GM23338 (cell line): ENCODE measurements at regions not wholly inside any gene's neighbourhood (a gene's known extent, or its start where the extent isn't known, plus 50 kb on each side); places are given as distances from the start of the nearest gene placed in this dataset.
A peak's percentile ranks its signal among the peaks of the same experiment; 100 is the strongest.

Source experiments
- EZH2 ChIP-seq: fragments of 200-600 bp; sonication (generic); IDR thresholded peaks from one replicate; pipeline ENCODE4 v1.8.0; 2017; ENCODE audit warnings: antibody characterized with exemption, mild to moderate bottlenecking, low read depth; ENCODE audit not compliant: unreplicated experiment
- EZH2phosphoT487 ChIP-seq: fragments of 200-600 bp; sonication (generic); IDR thresholded peaks from one replicate; pipeline ENCODE4 v1.8.1; 2018; ENCODE audit warnings: antibody characterized with exemption; ENCODE audit not compliant: unreplicated experiment
- JUNB ChIP-seq: IDR thresholded peaks from one replicate; pipeline ENCODE4 v1.6.1; 2016; ENCODE audit warnings: antibody characterized with exemption; ENCODE audit not compliant: unreplicated experiment
- NANOG ChIP-seq: IDR thresholded peaks from 2 replicates; pipeline ENCODE4 v1.6.1; 2016; ENCODE audit warnings: antibody characterized with exemption, borderline replicate concordance
- POLR2AphosphoS5 ChIP-seq: IDR thresholded peaks from 2 replicates; pipeline ENCODE4 v1.6.1; 2016; ENCODE audit warnings: antibody characterized with exemption, low read depth
- STAT1 ChIP-seq: IDR thresholded peaks from one replicate; pipeline ENCODE4 v1.6.1; 2016; ENCODE audit warnings: antibody characterized with exemption; ENCODE audit not compliant: unreplicated experiment
- ZNF114 ChIP-seq: fragments of 250-450 bp; sonication (Bioruptor Pico); IDR thresholded peaks from 2 replicates; pipeline ENCODE4 v1.5.0; 2020; ENCODE audit warnings: mild to moderate bottlenecking, moderate library complexity
- ZNF331 ChIP-seq: fragments of 250-450 bp; sonication (Bioruptor Pico); IDR thresholded peaks from 2 replicates; pipeline ENCODE4 v1.5.0; 2020; ENCODE audit warnings: low read depth, mild to moderate bottlenecking, moderate library complexity
- TF ChIP-seq, protein P1 (sequence below), 2 experiments: fragments of 200-600 bp in 1 of 2; sonication (generic) in 1 of 2; conservative IDR thresholded peaks; 2 replicates each; pipeline versions ENCODE4 v1.5.1 to v1.6.1; 2016 to 2017; ENCODE audit warnings: antibody characterized with exemption in 2 of 2, low read depth in 2 of 2, mild to moderate bottlenecking in 2 of 2, moderate library complexity in 1 of 2
- TF ChIP-seq, protein P2 (sequence below): IDR thresholded peaks from one replicate; pipeline ENCODE4 v1.6.1; 2018; ENCODE audit warnings: antibody characterized with exemption; ENCODE audit not compliant: unreplicated experiment

DNA sequence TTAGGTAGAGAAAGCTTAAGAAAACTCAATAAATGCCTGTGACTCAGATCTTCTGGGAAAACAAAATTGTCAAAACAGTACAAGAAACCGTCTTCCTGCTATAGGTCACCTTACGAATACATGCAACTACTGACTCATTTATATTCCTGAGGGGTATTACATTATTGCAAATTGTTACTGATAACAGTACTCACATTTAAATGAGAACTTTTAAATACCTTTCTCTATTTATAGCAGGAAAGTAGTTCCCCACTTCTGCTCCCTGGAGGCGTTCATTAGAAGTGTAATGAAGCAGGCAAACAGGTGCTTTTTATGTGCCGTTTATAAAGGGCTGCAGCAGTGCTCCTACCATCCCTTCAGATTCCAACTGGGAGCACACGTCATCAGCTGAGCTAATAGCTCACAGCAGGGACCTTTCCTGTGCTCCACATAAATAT is 65.1 kb upstream of the RPRM start:
- no peak for TF ChIP-seq EZH2
- TF ChIP-seq, protein P1, sequence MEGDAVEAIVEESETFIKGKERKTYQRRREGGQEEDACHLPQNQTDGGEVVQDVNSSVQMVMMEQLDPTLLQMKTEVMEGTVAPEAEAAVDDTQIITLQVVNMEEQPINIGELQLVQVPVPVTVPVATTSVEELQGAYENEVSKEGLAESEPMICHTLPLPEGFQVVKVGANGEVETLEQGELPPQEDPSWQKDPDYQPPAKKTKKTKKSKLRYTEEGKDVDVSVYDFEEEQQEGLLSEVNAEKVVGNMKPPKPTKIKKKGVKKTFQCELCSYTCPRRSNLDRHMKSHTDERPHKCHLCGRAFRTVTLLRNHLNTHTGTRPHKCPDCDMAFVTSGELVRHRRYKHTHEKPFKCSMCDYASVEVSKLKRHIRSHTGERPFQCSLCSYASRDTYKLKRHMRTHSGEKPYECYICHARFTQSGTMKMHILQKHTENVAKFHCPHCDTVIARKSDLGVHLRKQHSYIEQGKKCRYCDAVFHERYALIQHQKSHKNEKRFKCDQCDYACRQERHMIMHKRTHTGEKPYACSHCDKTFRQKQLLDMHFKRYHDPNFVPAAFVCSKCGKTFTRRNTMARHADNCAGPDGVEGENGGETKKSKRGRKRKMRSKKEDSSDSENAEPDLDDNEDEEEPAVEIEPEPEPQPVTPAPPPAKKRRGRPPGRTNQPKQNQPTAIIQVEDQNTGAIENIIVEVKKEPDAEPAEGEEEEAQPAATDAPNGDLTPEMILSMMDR (conservative IDR thresholded peaks at IDR 0.05; ENCODE audit: low read depth in 2 of 2) = no peak
- TF ChIP-seq EZH2phosphoT487 = no peak
- TF ChIP-seq POLR2AphosphoS5 = no peak
- peak; percentile 33; the same call in 1 of the 2 replicates for TF ChIP-seq NANOG
- no peak for TF ChIP-seq JUNB
- TF ChIP-seq, protein P2, sequence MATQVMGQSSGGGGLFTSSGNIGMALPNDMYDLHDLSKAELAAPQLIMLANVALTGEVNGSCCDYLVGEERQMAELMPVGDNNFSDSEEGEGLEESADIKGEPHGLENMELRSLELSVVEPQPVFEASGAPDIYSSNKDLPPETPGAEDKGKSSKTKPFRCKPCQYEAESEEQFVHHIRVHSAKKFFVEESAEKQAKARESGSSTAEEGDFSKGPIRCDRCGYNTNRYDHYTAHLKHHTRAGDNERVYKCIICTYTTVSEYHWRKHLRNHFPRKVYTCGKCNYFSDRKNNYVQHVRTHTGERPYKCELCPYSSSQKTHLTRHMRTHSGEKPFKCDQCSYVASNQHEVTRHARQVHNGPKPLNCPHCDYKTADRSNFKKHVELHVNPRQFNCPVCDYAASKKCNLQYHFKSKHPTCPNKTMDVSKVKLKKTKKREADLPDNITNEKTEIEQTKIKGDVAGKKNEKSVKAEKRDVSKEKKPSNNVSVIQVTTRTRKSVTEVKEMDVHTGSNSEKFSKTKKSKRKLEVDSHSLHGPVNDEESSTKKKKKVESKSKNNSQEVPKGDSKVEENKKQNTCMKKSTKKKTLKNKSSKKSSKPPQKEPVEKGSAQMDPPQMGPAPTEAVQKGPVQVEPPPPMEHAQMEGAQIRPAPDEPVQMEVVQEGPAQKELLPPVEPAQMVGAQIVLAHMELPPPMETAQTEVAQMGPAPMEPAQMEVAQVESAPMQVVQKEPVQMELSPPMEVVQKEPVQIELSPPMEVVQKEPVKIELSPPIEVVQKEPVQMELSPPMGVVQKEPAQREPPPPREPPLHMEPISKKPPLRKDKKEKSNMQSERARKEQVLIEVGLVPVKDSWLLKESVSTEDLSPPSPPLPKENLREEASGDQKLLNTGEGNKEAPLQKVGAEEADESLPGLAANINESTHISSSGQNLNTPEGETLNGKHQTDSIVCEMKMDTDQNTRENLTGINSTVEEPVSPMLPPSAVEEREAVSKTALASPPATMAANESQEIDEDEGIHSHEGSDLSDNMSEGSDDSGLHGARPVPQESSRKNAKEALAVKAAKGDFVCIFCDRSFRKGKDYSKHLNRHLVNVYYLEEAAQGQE = no peak
- TF ChIP-seq STAT1 = no peak
- TF ChIP-seq ZNF331 = no peak
- TF ChIP-seq ZNF114 = no peak
